HepG2 (cell line): ENCODE measurements at regions not wholly inside any gene's neighbourhood (a gene's known extent, or its start where the extent isn't known, plus 50 kb on each side); places are given as distances from the start of the nearest gene placed in this dataset.

ENCODE experiments used
- ATAC-seq: fragments of 200-7000 bp; cut with Tn5 transposase; 3 replicates; pipeline ENCODE4 v1.9.1; 2020; ENCODE audit warnings: mild to moderate bottlenecking, moderate library complexity
- BruUV-seq: library from RNA; stranded (reverse); fragments of 400-500 nt; replicated peaks from 2 replicates; lab custom pipeline; 2021; lab: Mats Ljungman, UMichigan
- CTCF ChIA-PET: fragments of 300-600 bp; formaldehyde crosslinking; extraction: SDS; loops from one replicate; lab custom pipeline; 2021; ENCODE audit warnings: low total read pairs, inconsistent platforms, low intra/inter-chr PET ratio; lab: Yijun Ruan, JAX
- POLR2A ChIA-PET: fragments of 350-600 bp; sonication (Branson Sonifier 250); formaldehyde crosslinking; loops from one replicate; lab custom pipeline; 2020; ENCODE audit warnings: antibody characterized with exemption, inconsistent platforms; lab: Yijun Ruan, JAX
- DNase-seq: peaks from one replicate; pipeline ENCODE4 v3.0.0-alpha.2; 2015; ENCODE audit warnings: low spot score
- FAIRE-seq: peaks from 3 replicates; lab custom pipeline; 2011; peaks lifted over from hg19 to GRCh38; lab: Jason Lieb, UNC
- H2AFZ ChIP-seq: one replicate; pipeline ENCODE4 v1.6.1; 2011; ENCODE audit warnings: low read length, inconsistent platforms
- H3K27ac ChIP-seq: fragments of 300-600 bp; 3 replicates; pipeline ENCODE4 v1.8.0; 2011; ENCODE audit warnings: mixed run types, mild to moderate bottlenecking, mixed read lengths, low read length, inconsistent platforms; ENCODE audit not compliant: insufficient read depth; ENCODE audit errors: extremely low read length
- H3K27me3 ChIP-seq, 2 experiments: fragments of 200-600 bp in 1 of 2; 2 replicates in 1 of 2; 3 replicates in 1 of 2; pipeline versions ENCODE4 v1.6.0 to v1.8.0; 2011; ENCODE audit warnings: low read length in 2 of 2, mild to moderate bottlenecking in 2 of 2, moderate library complexity in 2 of 2, inconsistent platforms in 1 of 2; ENCODE audit not compliant: insufficient read depth in 2 of 2, control insufficient read depth in 1 of 2
- H3K36me3 ChIP-seq, 2 experiments: fragments of 200-600 bp in 1 of 2; replicated peaks in 1 of 2; 2 replicates in 1 of 2; 3 replicates in 1 of 2; pipeline versions ENCODE4 v1.5.1 to v1.8.0; 2011; ENCODE audit warnings: low read length in 2 of 2, inconsistent platforms in 1 of 2; ENCODE audit not compliant: insufficient read depth in 2 of 2, control insufficient read depth in 1 of 2
- H3K4me1 ChIP-seq: 2 replicates; pipeline ENCODE4 v1.5.1; 2012; ENCODE audit warnings: low read length, inconsistent platforms; ENCODE audit not compliant: insufficient read depth
- H3K4me2 ChIP-seq: 2 replicates; pipeline ENCODE4 v1.6.0; 2011; ENCODE audit warnings: low read depth, low read length, inconsistent platforms
- H3K4me3 ChIP-seq, 3 experiments: fragments of 200-600 bp in 1 of 3; sonication (generic), shearing (Covaris generic) in 1 of 3; replicated peaks in 1 of 3; 2 replicates each; pipeline ENCODE4 v1.5.1; 2011 to 2016; ENCODE audit warnings: low read length in 3 of 3, inconsistent platforms in 2 of 3, low read depth in 2 of 3, mild to moderate bottlenecking in 2 of 3, control low read depth in 1 of 3, mixed read lengths in 1 of 3; ENCODE audit not compliant: insufficient read depth in 1 of 3
- H3K79me2 ChIP-seq: one replicate; pipeline ENCODE4 v1.6.1; 2011; ENCODE audit warnings: low read length, inconsistent platforms; ENCODE audit not compliant: insufficient read depth
- H3K9ac ChIP-seq: 2 replicates; pipeline ENCODE4 v1.6.0; 2011; ENCODE audit warnings: mild to moderate bottlenecking, low read depth, low read length, inconsistent platforms; ENCODE audit not compliant: insufficient read depth
- H3K9me3 ChIP-seq: 2 replicates; pipeline ENCODE4 v1.5.1; 2012; ENCODE audit warnings: mild to moderate bottlenecking, low read length
- H4K20me1 ChIP-seq: 2 replicates; pipeline ENCODE4 v1.6.0; 2011; ENCODE audit warnings: inconsistent platforms, mild to moderate bottlenecking, low read length, moderate library complexity; ENCODE audit not compliant: insufficient read depth
- RBAK ChIP-seq: sonication (generic); formaldehyde crosslinking; IDR thresholded peaks from 2 replicates; pipeline ENCODE4 v1.5.1; 2020; ENCODE audit warnings: mild to moderate bottlenecking, missing genetic modification reagents
- ZNF234 ChIP-seq: sonication (generic); formaldehyde crosslinking; conservative IDR thresholded peaks from 2 replicates; pipeline ENCODE4 v1.5.1; 2020; ENCODE audit warnings: mild to moderate bottlenecking, missing genetic modification reagents
- ZNF281 ChIP-seq: sonication (generic); formaldehyde crosslinking; IDR thresholded peaks from 2 replicates; pipeline ENCODE4 v1.4.0; 2020; ENCODE audit warnings: missing genetic modification reagents, borderline replicate concordance
- ZNF557 ChIP-seq: sonication (generic); formaldehyde crosslinking; IDR thresholded peaks from 2 replicates; pipeline ENCODE4 v1.4.0; 2020; ENCODE audit warnings: missing genetic modification reagents
- ZNF747 ChIP-seq: sonication (generic); formaldehyde crosslinking; IDR thresholded peaks from 2 replicates; pipeline ENCODE4 v1.8.1; 2023; ENCODE audit warnings: missing genetic modification reagents, mild to moderate bottlenecking, borderline replicate concordance
- ZNF766 ChIP-seq: sonication (generic); formaldehyde crosslinking; IDR thresholded peaks from 2 replicates; pipeline ENCODE4 v1.5.0; 2020; ENCODE audit warnings: missing genetic modification reagents, borderline replicate concordance
- WGBS: methylation state at CpG from one replicate; pipeline ENCODE4 v1.1.6; 2017; ENCODE audit warnings: low lambda C conversion rate; 5-methylcytosine and 5-hydroxymethylcytosine counted together
- in situ Hi-C: cut with HindIII; loops from 2 replicates; pipeline ENCODE4 v1.10.0; 2017; ENCODE audit warnings: low pct_unique_long_range_greater_than_20kb; ENCODE audit not compliant: extremely low pct_ligation_motif_present
- intact Hi-C: fragments of 100-400 bp; cut with micrococcal nuclease; formaldehyde crosslinking; loops from one replicate; pipeline ENCODE4 v1.10.0; 2022; ENCODE audit not compliant: unreplicated experiment
- TF ChIP-seq, protein P1 (sequence below): sonication (generic); formaldehyde crosslinking; IDR thresholded peaks from 2 replicates; pipeline ENCODE4 v1.4.0; 2020; ENCODE audit warnings: low read depth, mild to moderate bottlenecking, missing genetic modification reagents
- TF ChIP-seq, protein P2 (sequence below): sonication (generic); formaldehyde crosslinking; IDR thresholded peaks from 2 replicates; pipeline ENCODE4 v1.5.1; 2020; ENCODE audit warnings: mild to moderate bottlenecking, missing genetic modification reagents

DNA sequence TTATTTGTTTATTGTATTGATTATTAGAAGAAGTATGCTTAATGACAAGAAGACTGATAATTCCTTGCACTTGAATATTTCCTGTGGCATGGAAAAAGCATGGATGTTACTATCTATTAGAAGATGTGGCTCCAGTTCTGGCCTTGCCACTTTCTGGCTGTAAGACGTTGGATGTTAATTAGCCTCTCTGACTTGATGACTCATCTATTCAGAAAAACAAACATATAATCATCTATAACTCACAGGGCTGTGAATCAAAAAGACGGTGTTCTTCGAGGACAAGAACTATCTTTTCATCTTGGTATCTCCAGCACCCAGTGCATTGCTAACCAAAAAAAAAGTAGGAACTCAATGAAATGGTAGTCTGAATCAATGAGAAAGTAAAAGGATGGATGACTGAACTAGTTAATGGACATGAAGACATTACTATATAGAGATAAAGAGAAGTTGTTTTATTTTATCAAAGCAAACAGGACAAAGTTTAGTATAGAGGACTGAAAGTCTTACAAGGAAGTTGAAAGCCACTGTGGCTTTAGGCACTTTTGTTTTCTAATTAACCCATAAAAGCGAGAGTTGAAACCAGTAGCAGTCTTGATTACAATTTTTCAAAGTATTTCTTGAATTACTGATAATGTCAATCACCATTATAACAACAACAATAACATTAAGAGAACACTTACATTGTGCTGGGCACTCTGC is 145.3 kb downstream of the RND3 start (continued):
- TF ChIP-seq, protein P1, sequence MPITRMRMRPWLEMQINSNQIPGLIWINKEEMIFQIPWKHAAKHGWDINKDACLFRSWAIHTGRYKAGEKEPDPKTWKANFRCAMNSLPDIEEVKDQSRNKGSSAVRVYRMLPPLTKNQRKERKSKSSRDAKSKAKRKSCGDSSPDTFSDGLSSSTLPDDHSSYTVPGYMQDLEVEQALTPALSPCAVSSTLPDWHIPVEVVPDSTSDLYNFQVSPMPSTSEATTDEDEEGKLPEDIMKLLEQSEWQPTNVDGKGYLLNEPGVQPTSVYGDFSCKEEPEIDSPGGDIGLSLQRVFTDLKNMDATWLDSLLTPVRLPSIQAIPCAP (CRISPR knock-in tag): no peak
- TF ChIP-seq ZNF766 (no peak), ZNF281 (CRISPR knock-in tag) (no peak)

GRCh38 chr2:150339951-150340350 is 147.5 kb downstream of the RND3 start:
- intact Hi-C loops: no loop called here
- CTCF ChIA-PET: no interaction called here

More at GRCh38 chr2:150339951-150340350, 147.5 kb downstream of the RND3 start:
- Histone ChIP-seq H3K36me3 (no peaks in the 10 kb centered on the region), H3K4me1 (no peaks in the 10 kb centered on the region), H2AFZ (no peak overlapping the region), H3K4me2 (no peak overlapping the region), H3K4me3 (no peak overlapping the region), H3K9ac (no peak overlapping the region), H3K9me3 (peaks cover 90% of the 10 kb centered on the region), H3K79me2 (no peaks in the 10 kb centered on the region), H3K27ac (no peak overlapping the region), H3K27me3 (no peaks in the 10 kb centered on the region), H4K20me1 (no peaks in the 10 kb centered on the region)
- no peak for DNase-seq
- no peak for FAIRE-seq
- in situ Hi-C loops: no loop called here
- no TSS peak for BruUV-seq
- POLR2A ChIA-PET: no interaction called here
- TF ChIP-seq, protein P2, sequence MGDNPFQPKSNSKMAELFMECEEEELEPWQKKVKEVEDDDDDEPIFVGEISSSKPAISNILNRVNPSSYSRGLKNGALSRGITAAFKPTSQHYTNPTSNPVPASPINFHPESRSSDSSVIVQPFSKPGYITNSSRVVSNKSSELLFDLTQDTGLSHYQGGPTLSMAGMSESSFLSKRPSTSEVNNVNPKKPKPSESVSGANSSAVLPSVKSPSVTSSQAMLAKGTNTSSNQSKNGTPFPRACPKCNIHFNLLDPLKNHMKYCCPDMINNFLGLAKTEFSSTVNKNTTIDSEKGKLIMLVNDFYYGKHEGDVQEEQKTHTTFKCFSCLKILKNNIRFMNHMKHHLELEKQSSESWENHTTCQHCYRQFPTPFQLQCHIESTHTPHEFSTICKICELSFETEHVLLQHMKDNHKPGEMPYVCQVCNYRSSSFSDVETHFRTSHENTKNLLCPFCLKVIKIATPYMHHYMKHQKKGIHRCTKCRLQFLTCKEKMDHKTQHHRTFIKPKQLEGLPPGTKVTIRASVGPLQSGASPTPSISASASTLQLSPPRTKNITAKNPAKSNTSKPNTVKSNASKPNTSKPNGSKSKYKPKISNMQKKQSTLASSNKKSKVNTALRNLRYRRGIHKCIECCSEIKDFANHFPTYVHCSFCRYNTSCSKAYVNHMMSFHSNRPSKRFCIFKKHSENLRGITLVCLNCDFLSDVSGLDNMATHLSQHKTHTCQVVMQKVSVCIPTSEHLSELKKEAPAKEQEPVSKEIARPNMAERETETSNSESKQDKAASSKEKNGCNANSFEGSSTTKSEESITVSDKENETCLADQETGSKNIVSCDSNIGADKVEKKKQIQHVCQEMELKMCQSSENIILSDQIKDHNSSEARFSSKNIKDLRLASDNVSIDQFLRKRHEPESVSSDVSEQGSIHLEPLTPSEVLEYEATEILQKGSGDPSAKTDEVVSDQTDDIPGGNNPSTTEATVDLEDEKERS (CRISPR knock-in tag): no peak
- TF ChIP-seq ZNF747 (no peak), ZNF234 (no peak), RBAK (CRISPR knock-in tag) (no peak), ZNF557 (CRISPR knock-in tag) (no peak)
- 31% methylated on average over 3 of the region's 3 CpGs for WGBS
- no peak for ATAC-seq
